ENCODE measurements at regions not wholly inside any gene's neighbourhood (a gene's known extent, or its start where the extent isn't known, plus 50 kb on each side); places are given as distances from the start of the nearest gene placed in this dataset.
"Not testable (repeated sequence)": the region's sequence is repeated elsewhere in the genome, so short reads cannot be mapped to it uniquely, and the experiment has no call there.

DNA sequence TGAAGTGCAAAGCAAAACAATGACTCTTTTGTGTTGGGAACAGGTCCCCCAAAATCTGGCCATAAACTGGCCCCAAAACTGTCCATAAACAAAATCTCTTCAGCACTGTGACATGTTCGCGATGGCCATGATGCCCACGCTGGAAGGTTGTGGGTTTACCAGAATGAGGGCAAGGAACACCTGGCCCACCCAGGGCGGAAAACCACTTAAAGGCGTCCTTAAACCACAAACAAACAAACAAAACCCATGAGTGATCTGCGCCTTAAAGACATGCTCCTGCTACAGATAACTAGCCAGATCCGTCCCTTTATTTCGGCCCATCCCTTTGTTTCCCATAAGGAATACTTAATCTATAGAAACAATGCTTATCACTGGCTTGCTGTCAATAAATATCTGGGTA is 1460.9 kb upstream of the SEL1L start:
- TF ChIP-seq EZH2 (IDR thresholded peaks at IDR 0.05); POLR2AphosphoS5 (IDR thresholded peaks at IDR 0.05; ENCODE audit: borderline replicate concordance, low read depth, low read length); FOXP2 (optimal IDR thresholded peaks at IDR 0.05; ENCODE audit: control extremely low read depth, extremely low read length, insufficient read depth): not testable (repeated sequence)
